ENCODE measurements at regions not wholly inside any gene's neighbourhood (a gene's known extent, or its start where the extent isn't known, plus 50 kb on each side); places are given as distances from the start of the nearest gene placed in this dataset.

- no peak overlapping the region for H3K4me3 ChIP-seq (ENCODE audit: low read length in 2 of 2)
- peaks cover 4% of the 10 kb centered on the region for H3K4me1 ChIP-seq (ENCODE audit: control insufficient read depth, insufficient read depth, low read length)
- H3K9ac ChIP-seq (ENCODE audit: low read length in 2 of 2), result no peak overlapping the region
- H3K27me3 ChIP-seq (ENCODE audit: control insufficient read depth in 1 of 2, insufficient read depth in 2 of 2, low read length in 2 of 2), result no peaks in the 10 kb centered on the region
- H3K36me3 ChIP-seq (ENCODE audit: control insufficient read depth in 2 of 2, insufficient read depth in 2 of 2, low read length in 2 of 2), result no peaks in the 10 kb centered on the region
- H3K9me3 ChIP-seq (ENCODE audit: control insufficient read depth in 2 of 2, low read length in 2 of 2), result no peaks in the 10 kb centered on the region
- no peak overlapping the region for H3K27ac ChIP-seq (ENCODE audit: low read length)
Observed at GRCh38 chr13:33446821-33447725, 161.5 kb upstream of the STARD13 start.

- Histone ChIP-seq H3K36me3 (ENCODE audit: control insufficient read depth in 2 of 2, insufficient read depth in 2 of 2, low read length in 2 of 2) (no peaks in the 10 kb centered on the region), H3K27me3 (ENCODE audit: control insufficient read depth in 1 of 2, insufficient read depth in 2 of 2, low read length in 2 of 2) (no peaks in the 10 kb centered on the region), H3K9me3 (ENCODE audit: control insufficient read depth in 2 of 2, low read length in 2 of 2) (no peaks in the 10 kb centered on the region), H3K9ac (ENCODE audit: low read length in 2 of 2) (no peak overlapping the region), H3K4me1 (ENCODE audit: control insufficient read depth, insufficient read depth, low read length) (peaks cover 9% of the 10 kb centered on the region), H3K4me3 (ENCODE audit: low read length in 2 of 2) (no peak overlapping the region), H3K27ac (ENCODE audit: low read length) (no peak overlapping the region)
Observed at GRCh38 chr13:33448889-33449288, 163.3 kb upstream of the STARD13 start.

- Histone ChIP-seq H3K4me3 (ENCODE audit: low read length in 2 of 2) (no peak overlapping the region), H3K4me1 (ENCODE audit: control insufficient read depth, insufficient read depth, low read length) (peaks cover 16% of the 10 kb centered on the region), H3K9me3 (ENCODE audit: control insufficient read depth in 2 of 2, low read length in 2 of 2) (no peaks in the 10 kb centered on the region), H3K36me3 (ENCODE audit: control insufficient read depth in 2 of 2, insufficient read depth in 2 of 2, low read length in 2 of 2) (no peaks in the 10 kb centered on the region), H3K27me3 (ENCODE audit: control insufficient read depth in 1 of 2, insufficient read depth in 2 of 2, low read length in 2 of 2) (no peaks in the 10 kb centered on the region), H3K9ac (ENCODE audit: low read length in 2 of 2) (no peak overlapping the region), H3K27ac (ENCODE audit: low read length) (no peak overlapping the region)
Observed at GRCh38 chr13:33450956-33451709, 165.6 kb upstream of the STARD13 start.

- no peak overlapping the region for H3K4me3 ChIP-seq (ENCODE audit: low read length in 2 of 2)
- no peak overlapping the region for H3K9ac ChIP-seq (ENCODE audit: low read length in 2 of 2)
- no peaks in the 10 kb centered on the region for H3K9me3 ChIP-seq (ENCODE audit: control insufficient read depth in 2 of 2, low read length in 2 of 2)
- no peaks in the 10 kb centered on the region for H3K27me3 ChIP-seq (ENCODE audit: control insufficient read depth in 1 of 2, insufficient read depth in 2 of 2, low read length in 2 of 2)
- peaks cover 13% of the 10 kb centered on the region for H3K4me1 ChIP-seq (ENCODE audit: control insufficient read depth, insufficient read depth, low read length)
- H3K27ac ChIP-seq (ENCODE audit: low read length), result peak overlapping the region; percentile 53
- no peaks in the 10 kb centered on the region for H3K36me3 ChIP-seq (ENCODE audit: control insufficient read depth in 2 of 2, insufficient read depth in 2 of 2, low read length in 2 of 2)
Observed at GRCh38 chr13:33452873-33453517, 167.4 kb upstream of the STARD13 start.

GRCh38 chr13:33453936-33454335 lies 168.4 kb upstream of the STARD13 start:
- no peak overlapping the region for H3K9ac ChIP-seq (ENCODE audit: low read length in 2 of 2)
- H3K9me3 ChIP-seq (ENCODE audit: control insufficient read depth in 2 of 2, low read length in 2 of 2), result no peaks in the 10 kb centered on the region
- no peaks in the 10 kb centered on the region for H3K27me3 ChIP-seq (ENCODE audit: control insufficient read depth in 1 of 2, insufficient read depth in 2 of 2, low read length in 2 of 2)
- H3K4me1 ChIP-seq (ENCODE audit: control insufficient read depth, insufficient read depth, low read length), result peaks cover 13% of the 10 kb centered on the region
- H3K27ac ChIP-seq (ENCODE audit: low read length), result no peak overlapping the region
- H3K4me3 ChIP-seq (ENCODE audit: low read length in 2 of 2), result no peak overlapping the region
- no peaks in the 10 kb centered on the region for H3K36me3 ChIP-seq (ENCODE audit: control insufficient read depth in 2 of 2, insufficient read depth in 2 of 2, low read length in 2 of 2)

GRCh38 chr13:33454844-33455705 lies 169.5 kb upstream of the STARD13 start:
- H3K9ac ChIP-seq (ENCODE audit: low read length in 2 of 2), result no peak overlapping the region
- H3K4me1 ChIP-seq (ENCODE audit: control insufficient read depth, insufficient read depth, low read length), result peaks cover 13% of the 10 kb centered on the region
- H3K4me3 ChIP-seq (ENCODE audit: low read length in 2 of 2), result no peak overlapping the region
- no peaks in the 10 kb centered on the region for H3K36me3 ChIP-seq (ENCODE audit: control insufficient read depth in 2 of 2, insufficient read depth in 2 of 2, low read length in 2 of 2)
- H3K27ac ChIP-seq (ENCODE audit: low read length), result peak overlapping the region; percentile 2
- no peaks in the 10 kb centered on the region for H3K27me3 ChIP-seq (ENCODE audit: control insufficient read depth in 1 of 2, insufficient read depth in 2 of 2, low read length in 2 of 2)
- no peaks in the 10 kb centered on the region for H3K9me3 ChIP-seq (ENCODE audit: control insufficient read depth in 2 of 2, low read length in 2 of 2)

GRCh38 chr13:33459702-33460101 lies 174.1 kb upstream of the STARD13 start:
- H3K9ac ChIP-seq (ENCODE audit: low read length in 2 of 2), result no peak overlapping the region
- no peaks in the 10 kb centered on the region for H3K9me3 ChIP-seq (ENCODE audit: control insufficient read depth in 2 of 2, low read length in 2 of 2)
- no peak overlapping the region for H3K27ac ChIP-seq (ENCODE audit: low read length)
- peaks cover 2% of the 10 kb centered on the region for H3K4me1 ChIP-seq (ENCODE audit: control insufficient read depth, insufficient read depth, low read length)
- H3K36me3 ChIP-seq (ENCODE audit: control insufficient read depth in 2 of 2, insufficient read depth in 2 of 2, low read length in 2 of 2), result no peaks in the 10 kb centered on the region
- H3K4me3 ChIP-seq (ENCODE audit: low read length in 2 of 2), result no peak overlapping the region
- H3K27me3 ChIP-seq (ENCODE audit: control insufficient read depth in 1 of 2, insufficient read depth in 2 of 2, low read length in 2 of 2), result no peaks in the 10 kb centered on the region

GRCh38 chr13:33462109-33462508 lies 176.6 kb upstream of the STARD13 start:
- Histone ChIP-seq H3K36me3 (ENCODE audit: control insufficient read depth in 2 of 2, insufficient read depth in 2 of 2, low read length in 2 of 2) (no peaks in the 10 kb centered on the region), H3K9ac (ENCODE audit: low read length in 2 of 2) (no peak overlapping the region), H3K4me3 (ENCODE audit: low read length in 2 of 2) (no peak overlapping the region), H3K4me1 (ENCODE audit: control insufficient read depth, insufficient read depth, low read length) (no peaks in the 10 kb centered on the region), H3K27me3 (ENCODE audit: control insufficient read depth in 1 of 2, insufficient read depth in 2 of 2, low read length in 2 of 2) (no peaks in the 10 kb centered on the region), H3K27ac (ENCODE audit: low read length) (no peak overlapping the region), H3K9me3 (ENCODE audit: control insufficient read depth in 2 of 2, low read length in 2 of 2) (no peaks in the 10 kb centered on the region)

- Histone ChIP-seq H3K9me3 (ENCODE audit: control insufficient read depth in 2 of 2, low read length in 2 of 2) (no peaks in the 10 kb centered on the region), H3K36me3 (ENCODE audit: control insufficient read depth in 2 of 2, insufficient read depth in 2 of 2, low read length in 2 of 2) (no peaks in the 10 kb centered on the region), H3K27ac (ENCODE audit: low read length) (no peak overlapping the region), H3K27me3 (ENCODE audit: control insufficient read depth in 1 of 2, insufficient read depth in 2 of 2, low read length in 2 of 2) (no peaks in the 10 kb centered on the region), H3K9ac (ENCODE audit: low read length in 2 of 2) (no peak overlapping the region), H3K4me1 (ENCODE audit: control insufficient read depth, insufficient read depth, low read length) (no peaks in the 10 kb centered on the region), H3K4me3 (ENCODE audit: low read length in 2 of 2) (no peak overlapping the region)
Observed at GRCh38 chr13:33464345-33464744, 178.8 kb upstream of the STARD13 start.

- Histone ChIP-seq H3K9me3 (ENCODE audit: control insufficient read depth in 2 of 2, low read length in 2 of 2) (no peaks in the 10 kb centered on the region), H3K27me3 (ENCODE audit: control insufficient read depth in 1 of 2, insufficient read depth in 2 of 2, low read length in 2 of 2) (no peaks in the 10 kb centered on the region), H3K9ac (ENCODE audit: low read length in 2 of 2) (no peak overlapping the region), H3K36me3 (ENCODE audit: control insufficient read depth in 2 of 2, insufficient read depth in 2 of 2, low read length in 2 of 2) (no peaks in the 10 kb centered on the region), H3K27ac (ENCODE audit: low read length) (no peak overlapping the region), H3K4me1 (ENCODE audit: control insufficient read depth, insufficient read depth, low read length) (no peaks in the 10 kb centered on the region), H3K4me3 (ENCODE audit: low read length in 2 of 2) (no peak overlapping the region)
Observed at GRCh38 chr13:33466262-33466661, 180.7 kb upstream of the STARD13 start.

Data from stomach smooth muscle (tissue), 2 donors.